ENCODE measurements at regions not wholly inside any gene's neighbourhood (a gene's known extent, or its start where the extent isn't known, plus 50 kb on each side); places are given as distances from the start of the nearest gene placed in this dataset.
A peak's percentile ranks its signal among the peaks of the same experiment; 100 is the strongest.
"Not testable (repeated sequence)": the region's sequence is repeated elsewhere in the genome, so short reads cannot be mapped to it uniquely, and the experiment has no call there.

DNA sequence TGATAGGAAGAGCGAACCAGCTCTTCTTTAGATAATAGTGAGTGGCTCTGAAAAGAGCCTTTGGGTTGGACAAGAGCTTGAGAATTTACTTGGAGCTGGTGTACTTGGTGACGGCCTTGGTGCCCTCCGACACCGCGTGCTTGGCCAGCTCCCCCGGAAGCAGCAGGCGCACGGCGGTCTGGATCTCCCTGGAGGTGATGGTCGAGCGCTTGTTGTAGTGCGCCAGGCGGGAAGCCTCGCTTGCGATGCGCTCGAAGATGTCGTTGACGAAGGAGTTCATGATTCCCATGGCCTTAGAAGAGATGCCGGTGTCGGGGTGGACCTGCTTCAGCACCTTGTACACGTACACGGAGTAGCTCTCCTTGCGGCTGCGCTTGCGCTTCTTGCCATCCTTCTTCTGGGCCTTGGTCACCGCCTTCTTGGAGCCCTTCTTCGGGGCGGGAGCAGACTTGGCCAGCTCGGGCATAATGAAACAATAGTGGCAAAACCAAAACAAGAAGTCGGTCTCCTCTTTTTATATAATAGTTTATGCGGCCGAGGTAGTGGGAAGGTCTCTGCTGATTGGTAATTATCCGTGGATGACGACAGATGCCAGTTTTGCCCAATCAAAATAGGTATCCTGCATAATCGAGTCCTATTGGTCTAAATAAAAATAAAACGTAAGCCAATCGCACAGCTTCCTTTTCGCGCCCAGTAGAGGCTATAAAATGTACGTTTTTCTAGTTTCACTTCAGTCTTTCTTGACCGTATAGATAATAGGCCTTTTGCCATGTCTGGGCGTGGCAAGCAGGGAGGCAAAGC, 104.6 kb downstream of the OR2B2 start:
- Histone ChIP-seq H3K23ac (ENCODE audit: low read depth, low read length) (peak overlapping the region; percentile 30), H3K4me2 (ENCODE audit: low read depth, low read length) (peak overlapping the region; percentile 99), H4K8ac (ENCODE audit: low read depth in 2 of 2, low read length in 2 of 2) (peak overlapping the region; percentile 86 to 98), H2AK5ac (ENCODE audit: low read depth, low read length) (0 out of 2 replicates have a peak overlapping the region, but pooled peaks have one; percentile 5), H2AFZ (replicated peaks; ENCODE audit: low read length, poor library complexity) (peak overlapping the region; percentile 91), H3K4me3 (ENCODE audit: insufficient read depth, low read depth, low read length) (peak overlapping the region; percentile 77), H3K56ac (ENCODE audit: extremely low read depth, insufficient read depth, low read length) (peak overlapping the region; percentile 75; the same call in 1 of the 2 replicates), H3K27ac (ENCODE audit: insufficient read depth, low read length) (peak overlapping the region; percentile 50), H2BK5ac (ENCODE audit: low read depth, low read length, poor library complexity, severe bottlenecking) (peak overlapping the region; percentile 90), H3K9ac (ENCODE audit: low read depth, low read length) (peak overlapping the region; percentile 63), H3K18ac (ENCODE audit: low read depth, low read length) (peak overlapping the region; percentile 83), H2BK15ac (ENCODE audit: low read depth, low read length) (peak overlapping the region; percentile 61; the same call in 1 of the 3 replicates), H4K5ac (ENCODE audit: low read depth, low read length) (peak overlapping the region; percentile 80), H3K4ac (ENCODE audit: low read depth, low read length) (peak overlapping the region; percentile 49; the same call in 1 of the 2 replicates), H4K91ac (ENCODE audit: insufficient read depth, low read depth, low read length) (peak overlapping the region; percentile 59), H2BK120ac (ENCODE audit: low read depth, low read length) (peak overlapping the region; percentile 9), H3K14ac (replicated peaks; ENCODE audit: low read depth, low read length) (peak overlapping the region; percentile 10; the same call in 1 of the 2 replicates), H2AK9ac (replicated peaks; ENCODE audit: low read depth, low read length, poor library complexity) (peak overlapping the region; percentile 44), H2BK20ac (ENCODE audit: low read depth, low read length) (0 out of 2 replicates have a peak overlapping the region, but pooled peaks have one; percentile 1)
- BruUV-seq (replicated peaks); H3K79me1 ChIP-seq (ENCODE audit: low read depth in 1 of 2, low read length in 2 of 2); H3K9me3 ChIP-seq (ENCODE audit: control insufficient read depth, insufficient read depth, low read length); H3K36me3 ChIP-seq (ENCODE audit: control insufficient read depth, insufficient read depth, low read length); dilution Hi-C loops (cut with HindIII; ENCODE audit: low sequenced_read_pairs, unreplicated experiment); H3K27me3 ChIP-seq (ENCODE audit: control insufficient read depth, insufficient read depth, low read length); H4K20me1 ChIP-seq (ENCODE audit: insufficient read depth, low read length); H3K9me1 ChIP-seq (ENCODE audit: insufficient read depth, low read length); H3K4me1 ChIP-seq (ENCODE audit: control insufficient read depth, insufficient read depth, low read length): not testable (repeated sequence)
- ATAC-seq (ENCODE audit: low read depth) (peak; percentile 81), DNase-seq (peak; percentile 97)
- ChIA-PET POLR2A (ENCODE audit: unreplicated experiment) (interaction anchor here (0.6 to 2.3 kb wide), 5 partner anchors 64 to 660 kb away, joined by 3 to 14 read pairs (median 8); a partner anchor contains a TSS), CTCF (interaction anchor here (0.6 to 2.0 kb wide), 2 partner anchors 88 to 676 kb away, joined by 3 to 11 read pairs; no protein-coding TSS in a partner anchor)
- TF ChIP-seq POLR2A (IDR thresholded peaks at IDR 0.05; ENCODE audit: low read depth, low read length) (peak; percentile 76; the same call in 1 of the 2 replicates), CEBPB (IDR thresholded peaks at IDR 0.05; ENCODE audit: low read depth, low read length) (0 out of 2 replicates have a peak, but pooled peaks have one; percentile 32)
- intact Hi-C loops (cut with micrococcal nuclease) (loop anchor here (5.0 kb wide), 1 partner anchor 660 kb away; a partner anchor contains a TSS), in situ Hi-C loops (cut with MboI; ENCODE audit: low sequenced_read_pairs) (loop anchor here (5.0 to 25.0 kb wide), 3 partner anchors 85 to 1495 kb away; a partner anchor contains a TSS)
- 0% methylated on average over 1 of the region's 43 CpGs; no CpG with 5 or more reads in 1 of the 2 experiments for WGBS, 2 experiments (ENCODE audit: extremely low coverage in 2 of 2, insufficient read length in 1 of 2)

Data from IMR-90 (cell line).